ENCODE measurements at regions not wholly inside any gene's neighbourhood (a gene's known extent, or its start where the extent isn't known, plus 50 kb on each side); places are given as distances from the start of the nearest gene placed in this dataset.

GRCh38 chr2:134155134-134155533, 98.7 kb upstream of the MGAT5 start:
- Histone ChIP-seq H3K9me3 (no peaks in the 10 kb centered on the region), H3K4me3 (no peak overlapping the region), H3K27me3 (no peaks in the 10 kb centered on the region), H3K4me1 (peaks cover 0 to 4% (median 0%) of the 10 kb centered on the region in 4 donors), H3K36me3 (no peaks in the 10 kb centered on the region), H3K27ac (no peak overlapping the region)
- DNase-seq, result no peak
- 75 to 92% methylated on average over 4 of the region's 4 CpGs for WGBS, 2 donors
- TF ChIP-seq CTCF (IDR thresholded peaks at IDR 0.05) (no peak), POLR2AphosphoS5 (IDR thresholded peaks at IDR 0.05) (no peak), POLR2A (IDR thresholded peaks at IDR 0.05) (no peak), EP300 (IDR thresholded peaks at IDR 0.05) (no peak)
- intact Hi-C loops (cut with DNase I), result no loop called here

GRCh38 chr2:134158295-134158694, 95.6 kb upstream of the MGAT5 start:
- 95 to 97% methylated on average over 13 of the region's 13 CpGs for WGBS, 2 donors
- H3K4me1 ChIP-seq, result peaks cover 0 to 14% (median 0%) of the 10 kb centered on the region in 4 donors

DNA sequence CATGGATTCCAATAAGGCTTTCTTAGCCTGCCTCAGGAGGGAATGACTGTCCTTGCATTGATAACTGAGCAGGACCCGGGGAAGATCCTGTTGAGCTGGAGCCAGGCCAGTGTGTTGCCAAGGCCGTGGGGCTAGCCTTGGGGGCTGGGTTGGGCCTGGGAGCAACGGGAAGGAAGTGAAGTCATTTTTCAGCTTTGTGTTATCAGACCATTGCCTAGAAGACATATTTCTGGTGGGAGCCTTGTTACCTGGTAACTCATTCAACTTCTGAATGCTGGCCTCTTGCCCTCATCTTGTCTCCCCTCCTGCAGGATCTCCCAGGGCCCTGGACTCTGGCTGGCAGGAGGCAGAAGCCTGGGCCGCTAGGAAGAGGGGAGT, 92.7 kb upstream of the MGAT5 start:
- Histone ChIP-seq H3K4me3 (no peak overlapping the region), H3K4me1 (peaks cover 0 to 11% (median 0%) of the 10 kb centered on the region in 4 donors), H3K9me3 (no peaks in the 10 kb centered on the region), H3K36me3 (no peaks in the 10 kb centered on the region), H3K27me3 (no peaks in the 10 kb centered on the region), H3K27ac (no peak overlapping the region)
- intact Hi-C loops (cut with DNase I), result no loop called here
- peak in 1 of 4 donors; percentile 11 for TF ChIP-seq POLR2AphosphoS5 (IDR thresholded peaks at IDR 0.05)
- TF ChIP-seq CTCF (IDR thresholded peaks at IDR 0.05), result no peak
- 40 to 50% methylated on average over 4 of the region's 4 CpGs for WGBS, 2 donors
- no peak for DNase-seq

More at GRCh38 chr2:134158295-134158694, 95.6 kb upstream of the MGAT5 start:
- Histone ChIP-seq H3K36me3 (no peaks in the 10 kb centered on the region), H3K4me3 (no peak overlapping the region), H3K27ac (no peak overlapping the region), H3K27me3 (no peaks in the 10 kb centered on the region), H3K9me3 (no peaks in the 10 kb centered on the region)
- intact Hi-C loops (cut with DNase I), result no loop called here
- no peak for DNase-seq
- TF ChIP-seq POLR2AphosphoS5 (IDR thresholded peaks at IDR 0.05), result no peak
- TF ChIP-seq EP300 (IDR thresholded peaks at IDR 0.05), result no peak
- no peak for TF ChIP-seq POLR2A (IDR thresholded peaks at IDR 0.05)
- TF ChIP-seq CTCF (IDR thresholded peaks at IDR 0.05), result no peak

GRCh38 chr2:134163336-134163735, 90.5 kb upstream of the MGAT5 start:
- H3K9me3 ChIP-seq, result no peaks in the 10 kb centered on the region
- H3K27me3 ChIP-seq, result no peaks in the 10 kb centered on the region
- no peak overlapping the region for H3K27ac ChIP-seq
- H3K36me3 ChIP-seq, result no peaks in the 10 kb centered on the region
- H3K4me3 ChIP-seq, result no peak overlapping the region
- 92% methylated on average over 4 of the region's 4 CpGs for WGBS, 2 donors
- H3K4me1 ChIP-seq, result peaks cover 0 to 17% (median 3%) of the 10 kb centered on the region in 4 donors
- no peak for TF ChIP-seq EP300 (IDR thresholded peaks at IDR 0.05)
- no peak for TF ChIP-seq CTCF (IDR thresholded peaks at IDR 0.05)
- TF ChIP-seq POLR2AphosphoS5 (IDR thresholded peaks at IDR 0.05), result no peak
- TF ChIP-seq POLR2A (IDR thresholded peaks at IDR 0.05), result no peak
- intact Hi-C loops (cut with DNase I), result no loop called here
- DNase-seq, result no peak

GRCh38 chr2:134164306-134164705, 89.6 kb upstream of the MGAT5 start:
- intact Hi-C loops (cut with DNase I), result no loop called here
- no peaks in the 10 kb centered on the region for H3K27me3 ChIP-seq
- peaks cover 0 to 17% (median 3%) of the 10 kb centered on the region in 4 donors for H3K4me1 ChIP-seq
- H3K27ac ChIP-seq, result no peak overlapping the region
- no peaks in the 10 kb centered on the region for H3K36me3 ChIP-seq
- DNase-seq, result no peak
- no peak overlapping the region for H3K4me3 ChIP-seq
- TF ChIP-seq CTCF (IDR thresholded peaks at IDR 0.05), result no peak
- TF ChIP-seq POLR2A (IDR thresholded peaks at IDR 0.05), result no peak
- H3K9me3 ChIP-seq, result no peaks in the 10 kb centered on the region
